ENCODE measurements at regions not wholly inside any gene's neighbourhood (a gene's known extent, or its start where the extent isn't known, plus 50 kb on each side); places are given as distances from the start of the nearest gene placed in this dataset.

DNA sequence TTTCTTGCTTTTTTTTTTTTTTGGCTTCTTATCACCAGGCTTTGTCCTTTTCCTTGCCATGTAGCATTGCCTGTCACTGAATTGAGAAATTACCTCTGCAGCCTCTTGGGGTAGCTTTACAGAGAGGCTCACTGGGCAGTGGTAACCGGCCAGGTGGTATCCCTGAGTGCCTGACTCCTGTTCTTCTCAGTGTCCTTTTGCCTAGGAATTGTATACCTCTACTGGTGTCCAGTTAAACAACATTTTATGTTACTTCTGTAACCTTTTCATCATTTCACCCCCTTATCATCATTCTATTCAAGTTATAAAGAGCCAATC lies 523.9 kb downstream of the BCL11A start:
- DNase-seq (ENCODE audit: low spot score in 2 of 2): no peak
- Histone ChIP-seq H3K4me1 (no peaks in the 10 kb centered on the region), H3K9me3 (no peaks in the 10 kb centered on the region), H3K4me3 (no peak overlapping the region), H3K27me3 (no peaks in the 10 kb centered on the region), H3K36me3 (no peaks in the 10 kb centered on the region), H3K27ac (no peak overlapping the region)
- 87% methylated on average over 1 of the region's 1 CpG for WGBS
- TF ChIP-seq EP300 (IDR thresholded peaks at IDR 0.05): no peak
- TF ChIP-seq POLR2AphosphoS5 (IDR thresholded peaks at IDR 0.05): no peak
- TF ChIP-seq, protein P1, sequence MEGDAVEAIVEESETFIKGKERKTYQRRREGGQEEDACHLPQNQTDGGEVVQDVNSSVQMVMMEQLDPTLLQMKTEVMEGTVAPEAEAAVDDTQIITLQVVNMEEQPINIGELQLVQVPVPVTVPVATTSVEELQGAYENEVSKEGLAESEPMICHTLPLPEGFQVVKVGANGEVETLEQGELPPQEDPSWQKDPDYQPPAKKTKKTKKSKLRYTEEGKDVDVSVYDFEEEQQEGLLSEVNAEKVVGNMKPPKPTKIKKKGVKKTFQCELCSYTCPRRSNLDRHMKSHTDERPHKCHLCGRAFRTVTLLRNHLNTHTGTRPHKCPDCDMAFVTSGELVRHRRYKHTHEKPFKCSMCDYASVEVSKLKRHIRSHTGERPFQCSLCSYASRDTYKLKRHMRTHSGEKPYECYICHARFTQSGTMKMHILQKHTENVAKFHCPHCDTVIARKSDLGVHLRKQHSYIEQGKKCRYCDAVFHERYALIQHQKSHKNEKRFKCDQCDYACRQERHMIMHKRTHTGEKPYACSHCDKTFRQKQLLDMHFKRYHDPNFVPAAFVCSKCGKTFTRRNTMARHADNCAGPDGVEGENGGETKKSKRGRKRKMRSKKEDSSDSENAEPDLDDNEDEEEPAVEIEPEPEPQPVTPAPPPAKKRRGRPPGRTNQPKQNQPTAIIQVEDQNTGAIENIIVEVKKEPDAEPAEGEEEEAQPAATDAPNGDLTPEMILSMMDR (IDR thresholded peaks at IDR 0.05): no peak
- TF ChIP-seq POLR2A (IDR thresholded peaks at IDR 0.05): no peak

DNA sequence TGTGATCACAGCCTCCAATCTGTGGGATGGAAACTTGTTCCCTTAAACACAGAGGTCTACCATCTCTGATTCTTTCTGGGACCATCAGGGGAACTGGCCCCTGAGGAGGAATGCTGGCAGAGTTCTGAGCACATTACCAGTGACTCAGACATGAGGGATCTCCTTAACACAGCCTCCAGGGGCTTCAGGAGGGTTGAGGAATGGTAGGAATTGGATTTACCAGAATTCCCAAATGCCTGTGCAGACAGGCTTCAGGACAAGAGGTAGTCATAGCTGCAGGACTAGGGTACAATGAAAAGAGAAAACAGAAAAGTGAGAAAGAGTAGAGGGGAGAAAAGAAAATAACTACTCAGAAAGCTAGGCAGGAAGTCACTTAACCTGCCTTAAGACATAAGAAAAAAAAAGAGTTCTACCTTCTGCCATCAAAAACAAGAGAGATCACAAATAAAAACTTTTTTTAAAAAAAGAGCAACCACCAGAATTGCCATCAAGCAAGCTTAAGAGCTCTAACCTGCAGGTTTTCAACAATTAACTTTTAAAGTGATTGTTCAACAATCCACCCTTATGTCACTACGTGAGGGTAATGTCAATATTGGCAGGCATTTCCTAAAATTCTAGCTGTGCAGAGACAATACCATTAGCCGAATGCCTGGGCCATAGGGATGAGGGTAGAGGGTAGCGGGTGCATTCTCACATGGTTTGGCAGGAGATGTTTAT lies 524.4 kb downstream of the BCL11A start:
- 42% methylated on average over 3 of the region's 3 CpGs for WGBS
- Histone ChIP-seq H3K27ac (no peak overlapping the region), H3K4me3 (no peak overlapping the region), H3K9me3 (no peaks in the 10 kb centered on the region), H3K27me3 (no peaks in the 10 kb centered on the region), H3K36me3 (no peaks in the 10 kb centered on the region), H3K4me1 (no peaks in the 10 kb centered on the region)
- TF ChIP-seq POLR2A (IDR thresholded peaks at IDR 0.05) (no peak), POLR2AphosphoS5 (IDR thresholded peaks at IDR 0.05) (no peak), EP300 (IDR thresholded peaks at IDR 0.05) (no peak)
- TF ChIP-seq, protein P1 (IDR thresholded peaks at IDR 0.05): no peak
- no peak for DNase-seq (ENCODE audit: low spot score in 2 of 2)

DNA sequence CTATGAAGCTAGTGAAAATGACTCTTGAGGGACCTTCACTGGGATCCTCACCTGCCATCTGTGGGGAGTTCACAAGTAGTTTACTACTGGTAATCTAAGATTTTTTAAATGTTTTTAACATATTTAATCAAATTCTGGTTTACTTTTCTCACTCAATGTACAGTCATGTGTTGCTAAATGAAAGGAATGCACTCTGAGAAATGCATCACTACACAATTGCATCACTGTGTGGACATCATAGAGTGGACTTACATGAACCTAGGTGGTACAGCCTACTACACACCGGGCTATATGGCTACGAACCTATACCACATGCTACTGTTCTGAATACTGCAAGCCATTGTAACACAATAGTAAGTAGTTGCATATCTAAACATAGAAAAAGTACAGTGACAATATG lies 528.0 kb downstream of the BCL11A start:
- Histone ChIP-seq H3K27me3 (no peaks in the 10 kb centered on the region), H3K4me3 (no peak overlapping the region), H3K27ac (no peak overlapping the region), H3K4me1 (no peaks in the 10 kb centered on the region), H3K36me3 (no peaks in the 10 kb centered on the region), H3K9me3 (no peaks in the 10 kb centered on the region)
- no peak for TF ChIP-seq EP300 (IDR thresholded peaks at IDR 0.05)
- TF ChIP-seq POLR2AphosphoS5 (IDR thresholded peaks at IDR 0.05): no peak
- TF ChIP-seq, protein P1 (IDR thresholded peaks at IDR 0.05): no peak
- no peak for TF ChIP-seq POLR2A (IDR thresholded peaks at IDR 0.05)
- DNase-seq (ENCODE audit: low spot score in 2 of 2): no peak
- WGBS: 96% methylated on average over 2 of the region's 2 CpGs

DNA sequence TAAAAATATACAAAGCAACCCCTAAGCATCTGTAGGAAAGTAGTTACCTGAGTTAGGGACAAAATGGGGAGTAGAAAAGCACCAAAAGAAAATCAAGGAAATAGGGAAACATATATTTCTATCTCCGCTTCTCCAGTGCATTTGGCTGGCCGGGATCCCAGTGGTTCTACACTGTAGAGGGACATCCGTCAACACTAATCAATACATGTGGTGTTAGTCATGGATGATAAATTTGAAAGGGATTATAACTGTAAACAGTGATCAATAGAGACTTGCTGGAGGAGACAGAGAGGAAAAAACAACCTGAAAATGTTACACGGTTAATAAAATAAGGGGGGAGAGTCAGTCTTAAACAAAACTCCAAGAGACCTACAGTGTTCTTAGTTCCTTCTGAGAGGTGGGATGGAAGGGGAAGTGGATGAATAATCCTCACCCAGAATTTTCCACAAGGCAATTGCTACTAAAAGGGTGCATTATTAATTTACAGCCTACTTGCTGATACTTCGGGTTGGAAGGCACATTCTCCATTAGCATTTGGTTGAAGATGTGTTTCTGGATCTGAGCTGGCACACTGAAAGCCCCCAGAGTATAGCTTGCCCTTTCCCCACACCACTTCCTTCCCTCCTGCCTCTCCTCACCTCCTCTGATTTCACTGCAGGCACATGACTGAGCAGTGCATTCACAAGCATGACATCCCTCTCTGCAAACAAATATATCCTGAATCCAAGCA lies 530.0 kb downstream of the BCL11A start:
- Histone ChIP-seq H3K9me3 (no peaks in the 10 kb centered on the region), H3K27ac (no peak overlapping the region), H3K4me3 (no peak overlapping the region), H3K4me1 (no peaks in the 10 kb centered on the region), H3K36me3 (no peaks in the 10 kb centered on the region), H3K27me3 (no peaks in the 10 kb centered on the region)
- TF ChIP-seq EP300 (IDR thresholded peaks at IDR 0.05) (no peak), POLR2AphosphoS5 (IDR thresholded peaks at IDR 0.05) (no peak), POLR2A (IDR thresholded peaks at IDR 0.05) (no peak)
- TF ChIP-seq, protein P1 (IDR thresholded peaks at IDR 0.05): no peak
- DNase-seq (ENCODE audit: low spot score in 2 of 2): no peak
- WGBS: 85% methylated on average over 5 of the region's 5 CpGs

DNA sequence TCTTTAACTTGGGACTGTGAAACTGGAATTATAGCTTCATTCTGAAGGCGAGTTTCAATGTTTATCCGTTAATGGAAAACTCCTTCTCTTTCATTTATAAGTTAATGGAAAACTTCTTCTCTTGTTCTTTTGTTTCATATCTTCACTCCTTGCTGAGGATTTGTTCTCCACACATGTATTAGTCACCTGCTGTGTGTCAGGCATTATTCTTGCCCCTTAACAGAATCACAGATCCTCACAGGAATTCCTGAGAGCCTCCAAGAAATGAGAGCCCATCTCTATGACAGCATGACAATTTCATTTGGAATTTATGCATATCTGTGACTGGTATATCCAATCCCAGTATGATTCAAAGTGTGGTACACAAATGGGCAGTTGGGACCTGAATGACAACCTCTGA lies 545.8 kb downstream of the BCL11A start:
- Histone ChIP-seq H3K9me3 (no peaks in the 10 kb centered on the region), H3K27ac (no peak overlapping the region), H3K4me3 (no peak overlapping the region), H3K4me1 (no peaks in the 10 kb centered on the region), H3K36me3 (no peaks in the 10 kb centered on the region), H3K27me3 (no peaks in the 10 kb centered on the region)
- 96% methylated on average over 2 of the region's 2 CpGs for WGBS
- TF ChIP-seq, protein P1 (IDR thresholded peaks at IDR 0.05): no peak
- TF ChIP-seq EP300 (IDR thresholded peaks at IDR 0.05) (no peak), POLR2AphosphoS5 (IDR thresholded peaks at IDR 0.05) (no peak), POLR2A (IDR thresholded peaks at IDR 0.05) (no peak)
- no peak for DNase-seq (ENCODE audit: low spot score in 2 of 2)
